OCI-LY7 (cell line): ENCODE measurements at regions not wholly inside any gene's neighbourhood (a gene's known extent, or its start where the extent isn't known, plus 50 kb on each side); places are given as distances from the start of the nearest gene placed in this dataset.

Source experiments
- BruUV-seq: library from RNA; stranded (reverse); fragments of 400-500 nt; replicated peaks from 2 replicates; lab custom pipeline; 2021; lab: Mats Ljungman, UMichigan
- CTCF ChIA-PET: fragments of 300-600 bp; sonication (Branson Sonifier 250); formaldehyde crosslinking; loops from one replicate; lab custom pipeline; 2022; ENCODE audit warnings: antibody characterized with exemption; ENCODE audit not compliant: unreplicated experiment; lab: Charles Lee
- POLR2A ChIA-PET: fragments of 300-600 bp; sonication (Branson Sonifier 250); formaldehyde crosslinking; loops from one replicate; lab custom pipeline; 2022; ENCODE audit warnings: antibody characterized with exemption; lab: Charles Lee
- DNase-seq: peaks from one replicate; pipeline ENCODE4 v3.0.0-alpha.2; 2015; ENCODE audit warnings: low spot score
- H2AFZ ChIP-seq: fragments of 200-600 bp; sonication (generic), shearing (Covaris generic); 2 replicates; pipeline ENCODE4 v1.6.1; 2014; ENCODE audit warnings: mild to moderate bottlenecking, antibody characterized with exemption, low read length, moderate library complexity
- H3K27ac ChIP-seq: fragments of 200-600 bp; sonication (generic); 2 replicates; pipeline ENCODE4 v1.5.1; 2014; ENCODE audit warnings: mixed run types, low read depth, mild to moderate bottlenecking, moderate library complexity, low read length, inconsistent platforms; ENCODE audit not compliant: poor library complexity, severe bottlenecking
- H3K36me3 ChIP-seq: fragments of 200-600 bp; sonication (generic); 2 replicates; pipeline ENCODE4 v1.6.1; 2014; ENCODE audit warnings: mild to moderate bottlenecking, antibody characterized with exemption, low read length, moderate library complexity, mixed read lengths; ENCODE audit not compliant: insufficient read depth
- H3K4me1 ChIP-seq: fragments of 200-600 bp; sonication (generic); 2 replicates; pipeline ENCODE4 v1.5.1; 2014; ENCODE audit warnings: mild to moderate bottlenecking, low read length; ENCODE audit not compliant: insufficient read depth, poor library complexity, severe bottlenecking
- H3K4me2 ChIP-seq: fragments of 200-600 bp; sonication (generic); 2 replicates; pipeline ENCODE4 v1.6.1; 2014; ENCODE audit warnings: mild to moderate bottlenecking, low read length
- H3K4me3 ChIP-seq: fragments of 200-600 bp; sonication (generic); 2 replicates; pipeline ENCODE4 v1.5.1; 2014; ENCODE audit warnings: mild to moderate bottlenecking, low read depth, low read length; ENCODE audit not compliant: poor library complexity, severe bottlenecking
- H3K79me2 ChIP-seq: fragments of 200-600 bp; sonication (generic); 2 replicates; pipeline ENCODE4 v1.6.1; 2016; ENCODE audit warnings: low read depth, mild to moderate bottlenecking, low read length, moderate library complexity, mixed read lengths; ENCODE audit not compliant: insufficient read depth
- H3K9me2 ChIP-seq: fragments of 200-600 bp; sonication (generic); 2 replicates; pipeline ENCODE4 v1.6.1; 2016; ENCODE audit warnings: mild to moderate bottlenecking, low read length, mixed read lengths; ENCODE audit not compliant: insufficient read depth
- H3K9me3 ChIP-seq: fragments of 200-600 bp; sonication (generic); 2 replicates; pipeline ENCODE4 v1.6.1; 2014; ENCODE audit warnings: mild to moderate bottlenecking, mixed run types, low read length, mixed read lengths
- H4K20me1 ChIP-seq: fragments of 200-600 bp; sonication (generic); 2 replicates; pipeline ENCODE4 v1.6.1; 2014; ENCODE audit warnings: mild to moderate bottlenecking, antibody characterized with exemption, low read length, moderate library complexity, mixed read lengths; ENCODE audit not compliant: insufficient read depth
- CTCF ChIP-seq: fragments of 200-600 bp; sonication (generic); conservative IDR thresholded peaks from 2 replicates; pipeline ENCODE4 v1.5.1; 2014; ENCODE audit warnings: mild to moderate bottlenecking, antibody characterized with exemption, low read length, moderate library complexity, mixed read lengths
- EZH2phosphoT487 ChIP-seq: fragments of 200-600 bp; sonication (generic); IDR thresholded peaks from 2 replicates; pipeline ENCODE4 v1.6.1; 2018; ENCODE audit warnings: low read depth, borderline replicate concordance, mild to moderate bottlenecking, mixed run types, antibody characterized with exemption, low read length, moderate library complexity, mixed read lengths
- intact Hi-C: fragments of 100-400 bp; cut with micrococcal nuclease; formaldehyde crosslinking; loops from one replicate; pipeline ENCODE4 v1.10.0; 2022; ENCODE audit not compliant: unreplicated experiment

- H3K9me3 ChIP-seq = no peaks in the 10 kb centered on the region
- no peaks in the 10 kb centered on the region for H4K20me1 ChIP-seq
- POLR2A ChIA-PET = interaction anchor here (0.6 kb wide), 1 partner anchor 51 kb away, joined by 3 read pairs; no protein-coding TSS in a partner anchor
- H3K79me2 ChIP-seq = no peaks in the 10 kb centered on the region
- no TSS peak for BruUV-seq
- no peak overlapping the region for H2AFZ ChIP-seq
- no peak for DNase-seq
- no peaks in the 10 kb centered on the region for H3K36me3 ChIP-seq
- no peaks in the 10 kb centered on the region for H3K4me1 ChIP-seq
- H3K4me2 ChIP-seq = no peak overlapping the region
- H3K9me2 ChIP-seq = no peaks in the 10 kb centered on the region
- intact Hi-C loops = no loop called here
- CTCF ChIA-PET = no interaction called here
- H3K27ac ChIP-seq = no peak overlapping the region
- no peak overlapping the region for H3K4me3 ChIP-seq
- TF ChIP-seq CTCF (no peak), EZH2phosphoT487 (no peak)
Observed at GRCh38 chr21:27741736-27742135, 774.8 kb upstream of the ADAMTS5 start.

GRCh38 chr21:27740084-27740483, 773.2 kb upstream of the ADAMTS5 start:
- H4K20me1 ChIP-seq = no peaks in the 10 kb centered on the region
- TF ChIP-seq CTCF (no peak), EZH2phosphoT487 (no peak)
- BruUV-seq = no TSS peak
- no peaks in the 10 kb centered on the region for H3K36me3 ChIP-seq
- no peak overlapping the region for H3K4me2 ChIP-seq
- ChIA-PET CTCF (no interaction called here), POLR2A (no interaction called here)
- no peaks in the 10 kb centered on the region for H3K9me2 ChIP-seq
- no peaks in the 10 kb centered on the region for H3K79me2 ChIP-seq
- H2AFZ ChIP-seq = no peak overlapping the region
- no peak overlapping the region for H3K4me3 ChIP-seq
- H3K27ac ChIP-seq = no peak overlapping the region
- intact Hi-C loops = no loop called here
- H3K9me3 ChIP-seq = no peaks in the 10 kb centered on the region
- DNase-seq = no peak
- no peaks in the 10 kb centered on the region for H3K4me1 ChIP-seq

- TF ChIP-seq EZH2phosphoT487 (no peak), CTCF (no peak)
- BruUV-seq = no TSS peak
- H3K79me2 ChIP-seq = no peaks in the 10 kb centered on the region
- CTCF ChIA-PET = no interaction called here
- no peaks in the 10 kb centered on the region; the same call in 1 of the 2 replicates for H3K9me3 ChIP-seq
- H3K9me2 ChIP-seq = no peaks in the 10 kb centered on the region
- no peak overlapping the region for H3K4me3 ChIP-seq
- no peak for DNase-seq
- intact Hi-C loops = no loop called here
- no peaks in the 10 kb centered on the region for H4K20me1 ChIP-seq
- no peaks in the 10 kb centered on the region for H3K4me1 ChIP-seq
- H3K27ac ChIP-seq = no peak overlapping the region
- no peak overlapping the region for H2AFZ ChIP-seq
- no peak overlapping the region for H3K4me2 ChIP-seq
- H3K36me3 ChIP-seq = no peaks in the 10 kb centered on the region
- POLR2A ChIA-PET = no interaction called here
Observed at GRCh38 chr21:27739187-27739586, 772.3 kb upstream of the ADAMTS5 start.
